H9 (cell line): ENCODE measurements at regions not wholly inside any gene's neighbourhood (a gene's known extent, or its start where the extent isn't known, plus 50 kb on each side); places are given as distances from the start of the nearest gene placed in this dataset.

ENCODE experiments used
- DNase-seq: peaks from one replicate; pipeline ENCODE4 v3.0.0-alpha.2; 2017
- H2AFZ ChIP-seq: one replicate; pipeline ENCODE4 v1.6.1; 2013; ENCODE audit warnings: mild to moderate bottlenecking, low read length, control low read depth, moderate library complexity
- H2AK5ac ChIP-seq: 2 replicates; pipeline ENCODE4 v1.6.1; 2013; ENCODE audit warnings: low read length, control low read depth, mixed read lengths; ENCODE audit not compliant: insufficient read length
- H2BK120ac ChIP-seq: one replicate; pipeline ENCODE4 v1.6.1; 2013; ENCODE audit warnings: low read depth, mild to moderate bottlenecking, low read length, control low read depth, inconsistent platforms; ENCODE audit not compliant: poor library complexity, severe bottlenecking
- H2BK12ac ChIP-seq: 2 replicates; pipeline ENCODE4 v1.6.1; 2013; ENCODE audit warnings: low read length, control low read depth, mixed read lengths, low read depth; ENCODE audit not compliant: insufficient read length
- H2BK15ac ChIP-seq: 2 replicates; pipeline ENCODE4 v1.6.1; 2013; ENCODE audit warnings: low read depth, low read length, control low read depth
- H2BK20ac ChIP-seq: one replicate; pipeline ENCODE4 v1.6.1; 2013; ENCODE audit warnings: low read depth, mild to moderate bottlenecking, low read length, control low read depth, inconsistent platforms; ENCODE audit not compliant: poor library complexity, severe bottlenecking
- H2BK5ac ChIP-seq: 2 replicates; pipeline ENCODE4 v1.6.1; 2013; ENCODE audit warnings: low read length, control low read depth, mixed read lengths; ENCODE audit not compliant: insufficient read length
- H3K14ac ChIP-seq: 2 replicates; pipeline ENCODE4 v1.6.1; 2013; ENCODE audit warnings: low read length, control low read depth; ENCODE audit not compliant: insufficient read depth
- H3K18ac ChIP-seq: 2 replicates; pipeline ENCODE4 v1.6.1; 2013; ENCODE audit warnings: low read depth, mild to moderate bottlenecking, mixed read lengths, low read length, control low read depth; ENCODE audit not compliant: insufficient read length
- H3K23ac ChIP-seq: 2 replicates; pipeline ENCODE4 v1.6.1; 2013; ENCODE audit warnings: low read length, control low read depth, mixed read lengths, low read depth; ENCODE audit not compliant: insufficient read length
- H3K23me2 ChIP-seq: 2 replicates; pipeline ENCODE4 v1.6.1; 2013; ENCODE audit warnings: low read depth, mild to moderate bottlenecking, mixed read lengths, low read length, control low read depth; ENCODE audit not compliant: insufficient read length, poor library complexity, severe bottlenecking
- H3K27ac ChIP-seq: 2 replicates; pipeline ENCODE4 v1.5.1; 2013; ENCODE audit warnings: low read length, control low read depth, mixed read lengths, low read depth; ENCODE audit not compliant: insufficient read length
- H3K27me3 ChIP-seq: 2 replicates; pipeline ENCODE4 v1.6.1; 2013; ENCODE audit warnings: low read length, control low read depth, inconsistent platforms; ENCODE audit not compliant: insufficient read depth
- H3K4ac ChIP-seq: 2 replicates; pipeline ENCODE4 v1.6.1; 2013; ENCODE audit warnings: low read depth, mild to moderate bottlenecking, control low read depth, inconsistent platforms, low read length, moderate library complexity
- H3K4me1 ChIP-seq: 2 replicates; pipeline ENCODE4 v1.6.1; 2013; ENCODE audit warnings: low read length, control low read depth, inconsistent platforms; ENCODE audit not compliant: insufficient read depth
- H3K4me2 ChIP-seq: 2 replicates; pipeline ENCODE4 v1.6.1; 2013; ENCODE audit warnings: low read length, control low read depth, mixed read lengths; ENCODE audit not compliant: insufficient read length, insufficient read depth
- H3K56ac ChIP-seq: 2 replicates; pipeline ENCODE4 v1.6.1; 2013; ENCODE audit warnings: low read depth, mild to moderate bottlenecking, mixed read lengths, low read length, control low read depth; ENCODE audit not compliant: insufficient read length
- H3K79me1 ChIP-seq: 2 replicates; pipeline ENCODE4 v1.6.1; 2013; ENCODE audit warnings: low read depth, mild to moderate bottlenecking, moderate library complexity, low read length, control low read depth, inconsistent platforms; ENCODE audit not compliant: insufficient read depth, poor library complexity, severe bottlenecking
- H3K79me2 ChIP-seq: 2 replicates; pipeline ENCODE4 v1.6.1; 2013; ENCODE audit warnings: low read length, control low read depth, inconsistent platforms; ENCODE audit not compliant: insufficient read depth
- H3K9ac ChIP-seq: 2 replicates; pipeline ENCODE4 v1.6.1; 2013; ENCODE audit warnings: low read length, control low read depth, mixed read lengths; ENCODE audit not compliant: insufficient read length; ENCODE audit errors: extremely low read depth
- H3K9me3 ChIP-seq: one replicate; pipeline ENCODE4 v1.6.1; 2013; ENCODE audit warnings: low read depth, low read length, inconsistent platforms; ENCODE audit not compliant: control insufficient read depth
- H3T11ph ChIP-seq: one replicate; pipeline ENCODE4 v1.6.1; 2013; ENCODE audit warnings: mild to moderate bottlenecking, low read length, control low read depth, inconsistent platforms
- H4K20me1 ChIP-seq: one replicate; pipeline ENCODE4 v1.6.1; 2013; ENCODE audit not compliant: control insufficient read depth, insufficient read length, insufficient read depth
- H4K5ac ChIP-seq: 2 replicates; pipeline ENCODE4 v1.6.1; 2013; ENCODE audit warnings: low read depth, mild to moderate bottlenecking, mixed read lengths, low read length, control low read depth; ENCODE audit not compliant: insufficient read length
- H4K8ac ChIP-seq: replicated peaks from 2 replicates; pipeline ENCODE4 v1.6.1; 2013; ENCODE audit warnings: low read length, control low read depth, mixed read lengths, low read depth; ENCODE audit not compliant: insufficient read length
- H4K91ac ChIP-seq: 2 replicates; pipeline ENCODE4 v1.6.1; 2013; ENCODE audit warnings: low read depth, mild to moderate bottlenecking, moderate library complexity, mixed read lengths, low read length, control low read depth; ENCODE audit not compliant: insufficient read length
- H3K27ac Mint-ChIP-seq, 3 experiments: 2 replicates in 2 of 3; 3 replicates in 1 of 3; pipeline ENCODE4 v1.8.0; 2020 to 2021; ENCODE audit warnings: mixed read lengths in 3 of 3, mild to moderate bottlenecking in 1 of 3, moderate library complexity in 1 of 3
- H3K27me3 Mint-ChIP-seq: 2 replicates; pipeline ENCODE4 v1.8.0; 2021; ENCODE audit warnings: low read depth, mild to moderate bottlenecking, moderate library complexity, mixed read lengths
- H3K36me3 Mint-ChIP-seq, 3 experiments: 2 replicates in 2 of 3; 3 replicates in 1 of 3; pipeline ENCODE4 v1.8.0; 2020 to 2021; ENCODE audit warnings: low read depth in 3 of 3, mixed read lengths in 3 of 3; ENCODE audit not compliant: insufficient read depth in 1 of 3
- H3K4me1 Mint-ChIP-seq, 2 experiments: 2 replicates each; pipeline ENCODE4 v1.8.0; 2020; ENCODE audit warnings: mixed read lengths in 2 of 2
- H3K4me3 Mint-ChIP-seq, 2 experiments: 2 replicates in 1 of 2; 3 replicates in 1 of 2; pipeline ENCODE4 v1.8.0; 2020 to 2021; ENCODE audit warnings: mild to moderate bottlenecking in 2 of 2, mixed read lengths in 2 of 2, moderate library complexity in 1 of 2
- H3K9me3 Mint-ChIP-seq, 2 experiments: 2 replicates in 1 of 2; 3 replicates in 1 of 2; pipeline ENCODE4 v1.8.0; 2020; ENCODE audit warnings: mild to moderate bottlenecking in 2 of 2, mixed read lengths in 2 of 2, moderate library complexity in 1 of 2
- CTCF ChIP-seq: fragments of 200-600 bp; sonication (generic); conservative IDR thresholded peaks from 3 replicates; pipeline ENCODE4 v1.8.0; 2021; ENCODE audit warnings: antibody characterized with exemption, mild to moderate bottlenecking
- WGBS: extraction: QIAGEN DNeasy Blood & Tissue Kit; methylation state at CpG from one replicate; pipeline ENCODE4 v1.1.7; 2013; ENCODE audit warnings: missing lambda C conversion rate, low lambda C conversion rate, mixed read lengths; ENCODE audit not compliant: insufficient read length; ENCODE audit errors: extremely low coverage; 5-methylcytosine and 5-hydroxymethylcytosine counted together

GRCh38 chr10:8137272-8137681 lies 82.8 kb downstream of the GATA3 start:
- Mint-ChIP-seq H3K4me3 (no peak overlapping the region), H3K9me3 (peaks cover 0 to 2% of the 10 kb centered on the region in 2 experiments; a peak in 2 of 5 replicates), H3K4me1 (peaks cover 0 to 2% of the 10 kb centered on the region in 2 experiments; a peak in 1 of 4 replicates), H3K27ac (no peak overlapping the region), H3K27me3 (peaks cover 15% of the 10 kb centered on the region), H3K36me3 (no peaks in the 10 kb centered on the region; a peak in 1 of 7 replicates)
- no peak for DNase-seq
- Histone ChIP-seq H3K27ac (no peak overlapping the region), H4K5ac (no peak overlapping the region), H2BK120ac (no peak overlapping the region), H3T11ph (no peak overlapping the region), H3K79me1 (no peaks in the 10 kb centered on the region), H3K23me2 (no peaks in the 10 kb centered on the region), H2BK12ac (no peak overlapping the region), H3K4me1 (no peaks in the 10 kb centered on the region), H3K14ac (no peak overlapping the region), H2AFZ (no peak overlapping the region), H3K9me3 (no peaks in the 10 kb centered on the region), H3K9ac (no peak overlapping the region), H3K4me2 (no peak overlapping the region), H2BK15ac (no peak overlapping the region), H4K20me1 (no peaks in the 10 kb centered on the region), H3K79me2 (no peaks in the 10 kb centered on the region), H2AK5ac (no peak overlapping the region), H3K4ac (no peak overlapping the region), H3K23ac (no peak overlapping the region), H3K56ac (no peak overlapping the region), H2BK20ac (no peak overlapping the region), H4K91ac (no peak overlapping the region), H3K18ac (no peak overlapping the region), H3K27me3 (no peaks in the 10 kb centered on the region), H4K8ac (no peak overlapping the region), H2BK5ac (no peak overlapping the region)
- no peak for TF ChIP-seq CTCF
- WGBS = no CpG with 5 or more reads among the region's 6 CpGs
